ENCODE measurements at regions not wholly inside any gene's neighbourhood (a gene's known extent, or its start where the extent isn't known, plus 50 kb on each side); places are given as distances from the start of the nearest gene placed in this dataset.

GRCh38 chr18:25875551-25876240 lies 214.7 kb downstream of the SS18 start:
- TF ChIP-seq POLR2A (IDR thresholded peaks at IDR 0.05) (no peak), CTCF (IDR thresholded peaks at IDR 0.05) (no peak)

Data from thyroid gland (tissue), 4 donors.